Pancreas (tissue), 10 donors: ENCODE measurements at regions not wholly inside any gene's neighbourhood (a gene's known extent, or its start where the extent isn't known, plus 50 kb on each side); places are given as distances from the start of the nearest gene placed in this dataset.

Experiments
- ATAC-seq, 4 donors: fragments of 200-7000 bp; cut with Tn5 transposase; one replicate each; pipeline versions ENCODE4 v1.8.0 to v1.9.1; 2020; ENCODE audit warnings: mild to moderate bottlenecking in 4 of 4, moderate library complexity in 4 of 4
- DNase-seq, 6 donors: peaks; one replicate each; pipeline ENCODE4 v3.0.0-alpha.2; 2020
- FAIRE-seq: peaks from 2 replicates; lab custom pipeline; 2012; peaks lifted over from hg19 to GRCh38; lab: Jason Lieb, UNC
- H3K27ac ChIP-seq, 4 donors: fragments of 200-600 bp; sonication (generic); 1 replicate in 3 of 4; 2 replicates in 1 of 4; pipeline versions ENCODE4 v1.5.0 to v1.8.0; 2020
- H3K27me3 ChIP-seq, 4 donors: fragments of 200-600 bp; one replicate each; pipeline ENCODE4 v1.8.0; 2021
- H3K36me3 ChIP-seq, 3 donors: fragments of 200-600 bp; sonication (generic) in 1 of 3; one replicate each; pipeline versions ENCODE4 v1.5.0 to v1.8.0; 2020 to 2021
- H3K4me1 ChIP-seq, 3 donors: fragments of 200-600 bp; one replicate each; pipeline ENCODE4 v1.8.0; 2021
- H3K4me3 ChIP-seq, 4 donors: fragments of 200-600 bp; sonication (generic) in 2 of 4; one replicate each; pipeline versions ENCODE4 v1.5.0 to v1.8.0; 2020 to 2021
- H3K9me3 ChIP-seq, 4 donors: fragments of 200-600 bp; one replicate each; pipeline ENCODE4 v1.8.0; 2021
- CTCF ChIP-seq, 4 donors: fragments of 200-600 bp; sonication (generic) in 3 of 4; IDR thresholded peaks; one replicate each; pipeline versions ENCODE4 v1.5.0 to v1.8.0; 2021; ENCODE audit warnings: antibody characterized with exemption in 4 of 4
- WGBS, 2 donors: extraction: QIAGEN DNeasy Blood & Tissue Kit; methylation state at CpG; one replicate each; pipeline ENCODE4 v1.1.7; 2013; 5-methylcytosine and 5-hydroxymethylcytosine counted together
- intact Hi-C, 3 donors: fragments of 100-400 bp; cut with DNase I; formaldehyde crosslinking; loops; one replicate each; pipeline versions ENCODE4 v1.11.1 to v1.14.2; 2022
- donor health status: healthy with polysubstance abuse.
- donor health status: DM: no; HTN: no; CAD: no; lungs with moderate emphysema.
- donor health status: DM: no; HTN: no; CAD: no.
- donor health status: control.
- donor health status: control.
- donor health status: Bipolar disorder and iron deficiency.
- donor health status: DM: yes; HTN: yes; CAD: no.
- donor health status: DM: no; HTN: no; CAD: no.
- donor health status: DM: no; HTN: no; CAD: no.
- donor health status: DM: yes; HTN: yes; CAD: no.

GRCh38 chr10:56068040-56068439 is 293.0 kb downstream of the ZWINT start:
- no peaks in the 10 kb centered on the region for H3K9me3 ChIP-seq
- DNase-seq (no peak), ATAC-seq (no peak), FAIRE-seq (no peak)
- no peaks in the 10 kb centered on the region for H3K27me3 ChIP-seq
- intact Hi-C loops = no loop called here
- no peak overlapping the region for H3K4me3 ChIP-seq
- no peak overlapping the region for H3K27ac ChIP-seq
- no peak for TF ChIP-seq CTCF (IDR thresholded peaks at IDR 0.05)
- H3K4me1 ChIP-seq = no peaks in the 10 kb centered on the region
- WGBS, 2 donors = 66 to 77% methylated on average over 2 of the region's 2 CpGs
- H3K36me3 ChIP-seq = no peaks in the 10 kb centered on the region

- Histone ChIP-seq H3K4me3 (no peak overlapping the region), H3K9me3 (no peaks in the 10 kb centered on the region), H3K27me3 (no peaks in the 10 kb centered on the region), H3K27ac (no peak overlapping the region), H3K36me3 (no peaks in the 10 kb centered on the region), H3K4me1 (no peaks in the 10 kb centered on the region)
- no peak for DNase-seq
- 52 to 70% methylated on average over 1 of the region's 1 CpG for WGBS, 2 donors
- TF ChIP-seq CTCF (IDR thresholded peaks at IDR 0.05) = no peak
- no peak for FAIRE-seq
- no peak for ATAC-seq
- intact Hi-C loops = no loop called here
Observed at GRCh38 chr10:56063642-56064041, 297.4 kb downstream of the ZWINT start.

GRCh38 chr10:56057860-56058259 is 303.2 kb downstream of the ZWINT start:
- no peak overlapping the region for H3K27ac ChIP-seq
- FAIRE-seq (no peak), ATAC-seq (no peak), DNase-seq (no peak)
- WGBS, 2 donors = 53 to 70% methylated on average over 2 of the region's 2 CpGs
- H3K36me3 ChIP-seq = no peaks in the 10 kb centered on the region
- H3K9me3 ChIP-seq = no peaks in the 10 kb centered on the region
- H3K4me1 ChIP-seq = no peaks in the 10 kb centered on the region
- no peaks in the 10 kb centered on the region for H3K27me3 ChIP-seq
- no peak overlapping the region for H3K4me3 ChIP-seq
- no peak for TF ChIP-seq CTCF (IDR thresholded peaks at IDR 0.05)
- intact Hi-C loops = no loop called here

- H3K36me3 ChIP-seq = no peaks in the 10 kb centered on the region
- DNase-seq (no peak), FAIRE-seq (no peak), ATAC-seq (no peak)
- H3K9me3 ChIP-seq = no peaks in the 10 kb centered on the region
- no peak for TF ChIP-seq CTCF (IDR thresholded peaks at IDR 0.05)
- H3K4me3 ChIP-seq = no peak overlapping the region
- H3K27me3 ChIP-seq = no peaks in the 10 kb centered on the region
- H3K27ac ChIP-seq = no peak overlapping the region
- intact Hi-C loops = no loop called here
- no peaks in the 10 kb centered on the region for H3K4me1 ChIP-seq
- 76 to 90% methylated on average over 8 of the region's 8 CpGs for WGBS, 2 donors
Observed at GRCh38 chr10:56035489-56035888, 325.6 kb downstream of the ZWINT start.

- no peak for DNase-seq
- WGBS, 2 donors = 28 to 32% methylated on average over 5 of the region's 5 CpGs
- Histone ChIP-seq H3K4me1 (no peaks in the 10 kb centered on the region), H3K27ac (no peak overlapping the region), H3K9me3 (no peaks in the 10 kb centered on the region), H3K36me3 (no peaks in the 10 kb centered on the region), H3K4me3 (no peak overlapping the region), H3K27me3 (no peaks in the 10 kb centered on the region)
- TF ChIP-seq CTCF (IDR thresholded peaks at IDR 0.05) = no peak
- intact Hi-C loops = no loop called here
- ATAC-seq = no peak
- no peak for FAIRE-seq
Observed at GRCh38 chr10:56028298-56029132, 332.5 kb downstream of the ZWINT start.
